ENCODE measurements at regions not wholly inside any gene's neighbourhood (a gene's known extent, or its start where the extent isn't known, plus 50 kb on each side); places are given as distances from the start of the nearest gene placed in this dataset.

DNA sequence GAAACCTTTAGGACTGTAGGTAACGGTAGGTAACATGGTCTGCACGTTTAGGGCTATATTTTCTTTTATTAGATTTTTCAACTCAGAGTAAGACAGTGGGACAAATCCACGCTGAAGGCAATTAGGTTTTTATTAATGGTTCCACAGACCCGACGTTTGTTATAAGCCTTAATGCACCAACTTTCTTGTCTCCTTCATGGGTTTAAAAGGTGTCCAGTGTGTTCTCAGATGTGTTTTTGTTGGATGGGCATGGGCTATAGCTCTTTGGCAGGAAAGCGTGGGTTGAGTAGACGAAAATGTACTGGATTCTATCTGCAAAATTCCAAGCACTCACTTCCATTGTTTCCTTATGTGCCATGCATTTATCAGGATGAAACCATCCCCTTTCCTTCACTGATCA is 88.0 kb upstream of the SIM2 start:
- intact Hi-C loops (cut with DNase I), result no loop called here
- WGBS, 4 donors, result 67 to 80% (median 69%) methylated on average over 7 of the region's 7 CpGs
- Histone ChIP-seq H3K36me3 (replicated peaks in 1 of 2) (no peaks in the 10 kb centered on the region), H3K9me3 (replicated peaks in 1 of 3) (no peaks in the 10 kb centered on the region), H3K27ac (no peak overlapping the region), H3K27me3 (peaks cover 14% of the 10 kb centered on the region), H3K4me1 (replicated peaks in 1 of 2) (no peaks in the 10 kb centered on the region), H3K4me3 (no peak overlapping the region)
- DNase-seq, result no peak
- TF ChIP-seq POLR2A (IDR thresholded peaks at IDR 0.05) (no peak), CTCF (IDR thresholded peaks at IDR 0.05) (no peak)

DNA sequence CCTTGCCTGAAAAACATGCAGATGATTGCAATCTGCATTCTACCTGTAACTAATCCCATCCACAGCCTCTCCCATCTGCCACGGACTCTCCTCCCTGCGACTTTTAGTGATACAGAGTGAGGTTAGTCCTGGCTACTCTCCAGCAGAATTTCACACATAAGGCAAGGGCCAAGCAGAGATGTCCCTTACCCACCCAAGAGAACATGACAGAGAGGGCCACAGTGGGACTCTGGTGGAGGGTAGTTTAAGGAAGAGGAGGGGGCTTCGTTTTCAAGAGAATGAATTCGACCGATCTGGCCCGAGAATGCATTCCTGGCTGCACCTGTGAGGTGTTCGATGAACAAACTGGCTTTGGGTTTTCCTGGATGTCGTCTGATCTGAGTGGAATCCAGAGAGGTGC is 87.5 kb upstream of the SIM2 start:
- intact Hi-C loops (cut with DNase I), result no loop called here
- Histone ChIP-seq H3K27me3 (peaks cover 14% of the 10 kb centered on the region), H3K4me1 (replicated peaks in 1 of 2) (no peaks in the 10 kb centered on the region), H3K36me3 (replicated peaks in 1 of 2) (no peaks in the 10 kb centered on the region), H3K4me3 (no peak overlapping the region), H3K9me3 (replicated peaks in 1 of 3) (no peaks in the 10 kb centered on the region), H3K27ac (no peak overlapping the region)
- DNase-seq, result no peak
- TF ChIP-seq CTCF (IDR thresholded peaks at IDR 0.05), result no peak
- TF ChIP-seq POLR2A (IDR thresholded peaks at IDR 0.05), result no peak
- WGBS, 4 donors, result 70 to 77% (median 75%) methylated on average over 8 of the region's 8 CpGs

DNA sequence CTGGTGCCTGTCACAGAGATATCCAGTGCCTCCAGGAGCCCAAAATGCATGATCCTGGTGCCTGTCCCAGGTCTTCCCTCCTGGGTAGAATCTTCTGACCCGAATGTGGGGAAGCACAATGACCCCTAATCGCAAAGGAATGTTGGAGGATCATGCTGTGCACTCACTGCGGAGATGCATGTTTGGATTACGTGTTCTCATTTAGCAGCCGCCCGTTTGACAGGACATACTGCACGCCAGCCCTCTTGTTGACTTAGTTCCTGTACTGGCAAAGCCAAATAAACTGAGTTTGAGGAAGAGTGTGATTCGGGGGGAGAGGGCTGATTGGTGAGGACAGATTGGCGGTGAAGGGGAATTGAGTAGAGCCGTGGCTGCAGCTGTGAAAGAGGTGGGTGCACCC is 85.9 kb upstream of the SIM2 start:
- H3K27me3 ChIP-seq, result peaks cover 14% of the 10 kb centered on the region
- no peak overlapping the region for H3K27ac ChIP-seq
- no peaks in the 10 kb centered on the region for H3K4me1 ChIP-seq (replicated peaks in 1 of 2)
- no peaks in the 10 kb centered on the region for H3K36me3 ChIP-seq (replicated peaks in 1 of 2)
- no peak overlapping the region for H3K4me3 ChIP-seq
- DNase-seq, result no peak
- 50 to 63% (median 56%) methylated on average over 9 to 10 of the region's 10 CpGs for WGBS, 4 donors
- H3K9me3 ChIP-seq (replicated peaks in 1 of 3), result no peaks in the 10 kb centered on the region
- no peak for TF ChIP-seq CTCF (IDR thresholded peaks at IDR 0.05)
- no peak for TF ChIP-seq POLR2A (IDR thresholded peaks at IDR 0.05)
- intact Hi-C loops (cut with DNase I), result no loop called here

- no peak overlapping the region for H3K27ac ChIP-seq
- no peak for TF ChIP-seq CTCF (IDR thresholded peaks at IDR 0.05)
- no peak for TF ChIP-seq POLR2A (IDR thresholded peaks at IDR 0.05)
- H3K36me3 ChIP-seq (replicated peaks in 1 of 2), result no peaks in the 10 kb centered on the region
- H3K4me3 ChIP-seq, result no peak overlapping the region
- no peaks in the 10 kb centered on the region for H3K4me1 ChIP-seq (replicated peaks in 1 of 2)
- WGBS, 4 donors, result 78 to 90% (median 85%) methylated on average over 3 of the region's 3 CpGs
- peaks cover 14% of the 10 kb centered on the region for H3K27me3 ChIP-seq
- H3K9me3 ChIP-seq (replicated peaks in 1 of 3), result no peaks in the 10 kb centered on the region
- DNase-seq, result no peak
- intact Hi-C loops (cut with DNase I), result no loop called here
Observed at GRCh38 chr21:36613554-36613953, 85.4 kb upstream of the SIM2 start.
